GM12878 (cell line): ENCODE measurements at regions not wholly inside any gene's neighbourhood (a gene's known extent, or its start where the extent isn't known, plus 50 kb on each side); places are given as distances from the start of the nearest gene placed in this dataset.

Source experiments
- CBX5 ChIP-seq: sonication (generic); IDR thresholded peaks from 2 replicates; pipeline ENCODE4 v1.6.1; 2016; ENCODE audit warnings: low read depth, moderate library complexity, mild to moderate bottlenecking, inconsistent platforms
- MAX ChIP-seq: IDR thresholded peaks from 2 replicates; pipeline ENCODE4 v1.6.1; 2012; ENCODE audit warnings: low read depth, low read length, improper control_type of control experiment
- MEF2B ChIP-seq: fragments of 450-650 bp; IDR thresholded peaks from 2 replicates; pipeline ENCODE4 v1.6.1; 2018; ENCODE audit warnings: mild to moderate bottlenecking, moderate library complexity; ENCODE audit not compliant: partially characterized antibody, poor library complexity, severe bottlenecking
- NR2C1 ChIP-seq: fragments of 450-650 bp; IDR thresholded peaks from 2 replicates; pipeline ENCODE4 v1.6.1; 2017; ENCODE audit warnings: antibody characterized with exemption, mild to moderate bottlenecking, moderate library complexity
- POLR2A ChIP-seq: IDR thresholded peaks from 2 replicates; pipeline ENCODE4 v1.6.1; 2011; ENCODE audit warnings: low read depth, mild to moderate bottlenecking, low read length
- SMC3 ChIP-seq: IDR thresholded peaks from 2 replicates; pipeline ENCODE4 v1.6.1; 2011; ENCODE audit warnings: low read length, improper control_type of control experiment, borderline replicate concordance
- TF ChIP-seq, protein P1 (sequence below), 3 experiments: IDR thresholded peaks in 2 of 3; conservative IDR thresholded peaks in 1 of 3; 2 replicates each; pipeline ENCODE4 v1.5.1; 2011; ENCODE audit warnings: low read depth in 3 of 3, low read length in 3 of 3, mild to moderate bottlenecking in 3 of 3, control low read depth in 2 of 3, moderate library complexity in 2 of 3, inconsistent platforms in 1 of 3, mixed read lengths in 1 of 3; ENCODE audit not compliant: control insufficient read depth in 2 of 3, insufficient read depth in 1 of 3; ENCODE audit errors: extremely low read depth in 1 of 3

GRCh38 chrX:113457719-113458118, 617.1 kb upstream of the AMOT start:
- TF ChIP-seq, protein P1, sequence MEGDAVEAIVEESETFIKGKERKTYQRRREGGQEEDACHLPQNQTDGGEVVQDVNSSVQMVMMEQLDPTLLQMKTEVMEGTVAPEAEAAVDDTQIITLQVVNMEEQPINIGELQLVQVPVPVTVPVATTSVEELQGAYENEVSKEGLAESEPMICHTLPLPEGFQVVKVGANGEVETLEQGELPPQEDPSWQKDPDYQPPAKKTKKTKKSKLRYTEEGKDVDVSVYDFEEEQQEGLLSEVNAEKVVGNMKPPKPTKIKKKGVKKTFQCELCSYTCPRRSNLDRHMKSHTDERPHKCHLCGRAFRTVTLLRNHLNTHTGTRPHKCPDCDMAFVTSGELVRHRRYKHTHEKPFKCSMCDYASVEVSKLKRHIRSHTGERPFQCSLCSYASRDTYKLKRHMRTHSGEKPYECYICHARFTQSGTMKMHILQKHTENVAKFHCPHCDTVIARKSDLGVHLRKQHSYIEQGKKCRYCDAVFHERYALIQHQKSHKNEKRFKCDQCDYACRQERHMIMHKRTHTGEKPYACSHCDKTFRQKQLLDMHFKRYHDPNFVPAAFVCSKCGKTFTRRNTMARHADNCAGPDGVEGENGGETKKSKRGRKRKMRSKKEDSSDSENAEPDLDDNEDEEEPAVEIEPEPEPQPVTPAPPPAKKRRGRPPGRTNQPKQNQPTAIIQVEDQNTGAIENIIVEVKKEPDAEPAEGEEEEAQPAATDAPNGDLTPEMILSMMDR (IDR thresholded peaks at IDR 0.05 in 2 of 3, conservative IDR thresholded peaks at IDR 0.05 in 1 of 3; ENCODE audit: control insufficient read depth in 2 of 3, extremely low read depth in 1 of 3, insufficient read depth in 1 of 3, low read depth in 3 of 3, low read length in 3 of 3) = no peak
- TF ChIP-seq MAX (no peak), CBX5 (no peak), SMC3 (no peak), MEF2B (no peak), POLR2A (no peak), NR2C1 (no peak)
